Right atrium auricular region (tissue), 2 donors: ENCODE measurements at regions not wholly inside any gene's neighbourhood (a gene's known extent, or its start where the extent isn't known, plus 50 kb on each side); places are given as distances from the start of the nearest gene placed in this dataset.

Experiments used
- DNase-seq: peaks from one replicate; pipeline ENCODE4 v3.0.0-alpha.2; 2019; ENCODE audit warnings: low spot score
- H3K27ac ChIP-seq, 2 donors: fragments of 200-600 bp; sonication (generic); 1 replicate in 1 of 2; 2 replicates in 1 of 2; pipeline ENCODE4 v1.5.1; 2016 to 2019
- H3K27me3 ChIP-seq, 2 donors: fragments of 200-600 bp; sonication (generic); one replicate each; pipeline versions ENCODE4 v1.5.1 to v1.6.0; 2017 to 2019
- H3K36me3 ChIP-seq: fragments of 200-600 bp; sonication (generic); one replicate; pipeline ENCODE4 v1.5.1; 2016
- H3K4me1 ChIP-seq, 2 donors: fragments of 200-600 bp; sonication (generic); one replicate each; pipeline versions ENCODE4 v1.5.1 to v1.6.0; 2017 to 2019
- H3K4me3 ChIP-seq, 2 donors: fragments of 200-600 bp; sonication (generic); 1 replicate in 1 of 2; 2 replicates in 1 of 2; pipeline ENCODE4 v1.5.1; 2017 to 2019; ENCODE audit warnings: mild to moderate bottlenecking in 1 of 2, moderate library complexity in 1 of 2
- H3K9me3 ChIP-seq, 2 donors: fragments of 200-600 bp; sonication (generic); one replicate each; pipeline ENCODE4 v1.5.1; 2019
- CTCF ChIP-seq, 2 donors: fragments of 200-600 bp; sonication (generic); IDR thresholded peaks; one replicate each; pipeline ENCODE4 v1.5.1; 2019; ENCODE audit warnings: antibody characterized with exemption in 2 of 2

- no peak for TF ChIP-seq CTCF (IDR thresholded peaks at IDR 0.05)
- no peaks in the 10 kb centered on the region for H3K27me3 ChIP-seq
Observed at GRCh38 chr16:47774661-47775060, 313.5 kb downstream of the PHKB start.

DNA sequence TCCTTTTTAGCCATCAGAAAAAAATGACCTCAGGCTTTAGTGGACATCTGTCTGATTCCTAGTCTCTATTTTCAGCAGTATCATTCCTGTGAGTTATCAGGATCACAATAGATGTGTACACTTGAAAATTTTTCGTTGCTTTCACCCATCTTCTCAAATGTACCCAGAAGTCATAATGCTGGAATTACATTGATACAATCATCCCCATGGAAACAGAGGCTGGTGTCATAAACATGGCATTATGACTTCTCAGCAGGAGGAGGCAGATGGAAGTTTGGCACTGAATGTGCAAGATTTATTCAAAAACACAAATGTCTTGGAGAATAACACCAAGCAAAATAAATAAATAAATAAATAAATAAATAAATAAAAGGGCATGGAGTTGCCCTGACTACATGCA lies 292.5 kb downstream of the PHKB start:
- Histone ChIP-seq H3K4me3 (no peak overlapping the region), H3K36me3 (no peaks in the 10 kb centered on the region), H3K27me3 (no peaks in the 10 kb centered on the region), H3K27ac (no peak overlapping the region), H3K9me3 (no peaks in the 10 kb centered on the region), H3K4me1 (no peaks in the 10 kb centered on the region)
- DNase-seq: no peak
- TF ChIP-seq CTCF (IDR thresholded peaks at IDR 0.05): no peak

More at GRCh38 chr16:47774661-47775060, 313.5 kb downstream of the PHKB start:
- no peak overlapping the region for H3K27ac ChIP-seq
- H3K36me3 ChIP-seq: no peaks in the 10 kb centered on the region
- DNase-seq: no peak
- no peaks in the 10 kb centered on the region for H3K9me3 ChIP-seq
- no peak overlapping the region for H3K4me3 ChIP-seq
- no peaks in the 10 kb centered on the region for H3K4me1 ChIP-seq
